NCI-H128 (cell line): ENCODE measurements at regions not wholly inside any gene's neighbourhood (a gene's known extent, or its start where the extent isn't known, plus 50 kb on each side); places are given as distances from the start of the nearest gene placed in this dataset.
"Not testable (repeated sequence)": the region's sequence is repeated elsewhere in the genome, so short reads cannot be mapped to it uniquely, and the experiment has no call there.

ENCODE experiments used
- DNase-seq: peaks from one replicate; lab custom pipeline; 2025; ENCODE audit not compliant: unreplicated experiment; lab: John Stamatoyannopoulos, UW

GRCh38 chr7:130789436-130789835 is 55.4 kb upstream of the KLF14 start:
- no peak for DNase-seq

GRCh38 chr7:130791746-130792145 is 57.7 kb upstream of the KLF14 start:
- no peak for DNase-seq

GRCh38 chr7:130793855-130794618 is 60.0 kb upstream of the KLF14 start:
- no peak for DNase-seq

GRCh38 chr7:130794619-130794922 is 60.6 kb upstream of the KLF14 start:
- no peak for DNase-seq

GRCh38 chr7:130796425-130796824 is 62.4 kb upstream of the KLF14 start:
- DNase-seq = not testable (repeated sequence)

- no peak for DNase-seq
These were observed 69.1 kb upstream of the KLF14 start for GRCh38 chr7:130803127-130803526.

GRCh38 chr7:130804220-130804619 is 70.2 kb upstream of the KLF14 start:
- DNase-seq = no peak

GRCh38 chr7:130812819-130813218 is 78.8 kb upstream of the KLF14 start:
- DNase-seq = not testable (repeated sequence)

GRCh38 chr7:130814778-130815335 is 80.8 kb upstream of the KLF14 start:
- DNase-seq = no peak

- DNase-seq = no peak
These were observed 84.0 kb upstream of the KLF14 start for GRCh38 chr7:130818056-130818455.

- DNase-seq = no peak
These were observed 87.9 kb upstream of the KLF14 start for GRCh38 chr7:130821864-130822263.

GRCh38 chr7:130822642-130823041 is 88.6 kb upstream of the KLF14 start:
- no peak for DNase-seq

GRCh38 chr7:130823060-130823459 is 89.1 kb upstream of the KLF14 start:
- no peak for DNase-seq

- no peak for DNase-seq
These were observed 91.8 kb upstream of the KLF14 start for GRCh38 chr7:130825819-130826218.

- no peak for DNase-seq
These were observed 95.4 kb upstream of the KLF14 start for GRCh38 chr7:130829415-130829814.

GRCh38 chr7:130831322-130831721 is 97.3 kb upstream of the KLF14 start:
- no peak for DNase-seq

- DNase-seq = no peak
These were observed 97.9 kb upstream of the KLF14 start for GRCh38 chr7:130831817-130832481.

GRCh38 chr7:130838738-130839137 is 104.7 kb upstream of the KLF14 start:
- no peak for DNase-seq

GRCh38 chr7:130840599-130840998 is 106.6 kb upstream of the KLF14 start:
- DNase-seq = no peak

GRCh38 chr7:130841416-130841815 is 107.4 kb upstream of the KLF14 start:
- no peak for DNase-seq

GRCh38 chr7:130843703-130844102 is 109.7 kb upstream of the KLF14 start:
- DNase-seq = no peak

- DNase-seq = no peak
These were observed 111.0 kb upstream of the KLF14 start for GRCh38 chr7:130844811-130845580.
